Smooth muscle cell (in vitro differentiated cells): ENCODE measurements at regions not wholly inside any gene's neighbourhood (a gene's known extent, or its start where the extent isn't known, plus 50 kb on each side); places are given as distances from the start of the nearest gene placed in this dataset.

Source experiments
- DNase-seq: peaks from one replicate; lab custom pipeline; 2025; ENCODE audit not compliant: unreplicated experiment; lab: John Stamatoyannopoulos, UW
- H2AFZ ChIP-seq: fragments of 200-600 bp; sonication (generic); 2 replicates; pipeline ENCODE4 v1.6.0; 2016; ENCODE audit warnings: antibody characterized with exemption, low read depth, mild to moderate bottlenecking
- H3F3A ChIP-seq: fragments of 200-600 bp; sonication (generic); 2 replicates; pipeline ENCODE4 v1.6.0; 2017; ENCODE audit warnings: antibody characterized with exemption, low read depth
- H3K27ac ChIP-seq: fragments of 200-600 bp; sonication (generic); 2 replicates; pipeline ENCODE4 v1.5.1; 2016; ENCODE audit warnings: low read depth, mild to moderate bottlenecking
- H3K27me3 ChIP-seq: fragments of 200-600 bp; sonication (generic); 2 replicates; pipeline ENCODE4 v1.6.1; 2016; ENCODE audit warnings: low read depth, mild to moderate bottlenecking
- H3K36me3 ChIP-seq: fragments of 200-600 bp; sonication (generic); 2 replicates; pipeline ENCODE4 v1.5.1; 2016; ENCODE audit warnings: low read depth
- H3K4me1 ChIP-seq: fragments of 200-600 bp; sonication (generic); 2 replicates; pipeline ENCODE4 v1.5.1; 2016; ENCODE audit warnings: low read depth
- H3K4me2 ChIP-seq: fragments of 200-600 bp; sonication (generic); 2 replicates; pipeline ENCODE4 v1.6.0; 2016; ENCODE audit warnings: mild to moderate bottlenecking
- H3K4me3 ChIP-seq: fragments of 200-600 bp; sonication (generic); 2 replicates; pipeline ENCODE4 v1.5.1; 2016; ENCODE audit warnings: mild to moderate bottlenecking
- H3K79me2 ChIP-seq: fragments of 200-600 bp; sonication (generic); 2 replicates; pipeline ENCODE4 v1.6.0; 2016; ENCODE audit warnings: low read depth, mild to moderate bottlenecking
- H3K9ac ChIP-seq: fragments of 200-600 bp; sonication (generic); 2 replicates; pipeline ENCODE4 v1.6.0; 2016; ENCODE audit warnings: low read depth
- H3K9me3 ChIP-seq: fragments of 200-600 bp; sonication (generic); replicated peaks from 2 replicates; pipeline ENCODE4 v1.5.1; 2016; ENCODE audit warnings: low read depth
- H4K20me1 ChIP-seq: fragments of 200-600 bp; sonication (generic); 2 replicates; pipeline ENCODE4 v1.6.0; 2016; ENCODE audit warnings: low read depth
- CTCF ChIP-seq: fragments of 200-600 bp; sonication (generic); IDR thresholded peaks from 2 replicates; pipeline ENCODE4 v1.5.1; 2017; ENCODE audit warnings: borderline replicate concordance, mild to moderate bottlenecking, antibody characterized with exemption; ENCODE audit not compliant: insufficient read depth, poor library complexity, severe bottlenecking
- WGBS: methylation state at CpG from one replicate; pipeline ENCODE4 v1.1.7; 2016; ENCODE audit warnings: low lambda C conversion rate; 5-methylcytosine and 5-hydroxymethylcytosine counted together

- no peaks in the 10 kb centered on the region for H3K4me1 ChIP-seq
- no peak overlapping the region for H3K4me3 ChIP-seq
- no peak for TF ChIP-seq CTCF
- H3K27ac ChIP-seq: no peak overlapping the region
- H4K20me1 ChIP-seq: no peaks in the 10 kb centered on the region
- no peaks in the 10 kb centered on the region for H3K36me3 ChIP-seq
- H3K9me3 ChIP-seq: no peaks in the 10 kb centered on the region
- DNase-seq: no peak
- no peak overlapping the region for H3K4me2 ChIP-seq
- no peaks in the 10 kb centered on the region for H3F3A ChIP-seq
- no peak overlapping the region for H3K9ac ChIP-seq
- H3K79me2 ChIP-seq: no peaks in the 10 kb centered on the region
- H2AFZ ChIP-seq: no peak overlapping the region
- no peaks in the 10 kb centered on the region for H3K27me3 ChIP-seq
- 96% methylated on average over 1 of the region's 1 CpG for WGBS
These were observed 160.1 kb upstream of the SATB1 start for GRCh38 chr3:18585004-18585968.

GRCh38 chr3:18580268-18580667 is 155.1 kb upstream of the SATB1 start:
- Histone ChIP-seq H3K27ac (no peak overlapping the region), H4K20me1 (no peaks in the 10 kb centered on the region), H3K9ac (no peak overlapping the region), H3K4me2 (no peak overlapping the region), H3F3A (no peaks in the 10 kb centered on the region), H3K27me3 (no peaks in the 10 kb centered on the region), H3K4me3 (no peak overlapping the region), H3K36me3 (no peaks in the 10 kb centered on the region), H3K4me1 (no peaks in the 10 kb centered on the region), H3K79me2 (no peaks in the 10 kb centered on the region), H2AFZ (no peak overlapping the region), H3K9me3 (no peaks in the 10 kb centered on the region)
- WGBS: 70% methylated on average over 2 of the region's 2 CpGs
- no peak for DNase-seq
- TF ChIP-seq CTCF: no peak

GRCh38 chr3:18579661-18580060 is 154.5 kb upstream of the SATB1 start:
- Histone ChIP-seq H3K79me2 (no peaks in the 10 kb centered on the region), H2AFZ (no peak overlapping the region), H3F3A (no peaks in the 10 kb centered on the region), H4K20me1 (no peaks in the 10 kb centered on the region), H3K4me3 (no peak overlapping the region), H3K9ac (no peak overlapping the region), H3K4me2 (no peak overlapping the region), H3K27ac (no peak overlapping the region), H3K27me3 (no peaks in the 10 kb centered on the region), H3K4me1 (no peaks in the 10 kb centered on the region), H3K9me3 (no peaks in the 10 kb centered on the region), H3K36me3 (no peaks in the 10 kb centered on the region)
- no peak for TF ChIP-seq CTCF
- 46% methylated on average over 3 of the region's 3 CpGs for WGBS
- no peak for DNase-seq

GRCh38 chr3:18575573-18575972 is 150.4 kb upstream of the SATB1 start:
- 86% methylated on average over 8 of the region's 8 CpGs for WGBS
- no peak overlapping the region for H3K27ac ChIP-seq
- H3K4me1 ChIP-seq: no peaks in the 10 kb centered on the region
- H3K9me3 ChIP-seq: no peaks in the 10 kb centered on the region
- DNase-seq: no peak
- no peak overlapping the region for H2AFZ ChIP-seq
- H4K20me1 ChIP-seq: no peaks in the 10 kb centered on the region
- H3K4me2 ChIP-seq: no peak overlapping the region
- no peak overlapping the region for H3K9ac ChIP-seq
- no peak overlapping the region for H3K4me3 ChIP-seq
- TF ChIP-seq CTCF: no peak
- no peaks in the 10 kb centered on the region for H3K27me3 ChIP-seq
- H3K36me3 ChIP-seq: no peaks in the 10 kb centered on the region
- no peaks in the 10 kb centered on the region for H3K79me2 ChIP-seq
- H3F3A ChIP-seq: no peaks in the 10 kb centered on the region
